Psoas muscle (tissue), 7 donors: ENCODE measurements at regions not wholly inside any gene's neighbourhood (a gene's known extent, or its start where the extent isn't known, plus 50 kb on each side); places are given as distances from the start of the nearest gene placed in this dataset.

Experiments
- ATAC-seq, 4 donors: fragments of 200-7000 bp; cut with Tn5 transposase; one replicate each; pipeline ENCODE4 v1.9.1; 2020; ENCODE audit warnings: moderate library complexity in 3 of 4, mild to moderate bottlenecking in 2 of 4
- DNase-seq, 2 donors: peaks; one replicate each; pipeline ENCODE4 v3.0.0-alpha.2; 2020
- H3K27ac ChIP-seq: fragments of 200-600 bp; one replicate; pipeline ENCODE4 v1.8.0; 2022
- H3K27me3 ChIP-seq, 3 donors: fragments of 200-600 bp in 1 of 3; one replicate each; pipeline versions ENCODE4 v1.6.1 to v1.8.0; 2013 to 2022; ENCODE audit warnings: low read length in 2 of 3, mild to moderate bottlenecking in 2 of 3, moderate library complexity in 1 of 3; ENCODE audit not compliant: insufficient read depth in 3 of 3
- H3K36me3 ChIP-seq, 2 donors: fragments of 200-600 bp in 1 of 2; one replicate each; pipeline versions ENCODE4 v1.6.1 to v1.8.0; 2013 to 2022; ENCODE audit warnings: low read depth in 1 of 2, mild to moderate bottlenecking in 1 of 2, moderate library complexity in 1 of 2; ENCODE audit not compliant: insufficient read depth in 1 of 2
- H3K4me1 ChIP-seq: fragments of 200-600 bp; one replicate; pipeline ENCODE4 v1.8.0; 2022
- H3K4me3 ChIP-seq: fragments of 200-600 bp; one replicate; pipeline ENCODE4 v1.8.0; 2022; ENCODE audit warnings: mild to moderate bottlenecking
- H3K9me3 ChIP-seq: fragments of 200-600 bp; one replicate; pipeline ENCODE4 v1.8.0; 2022
- CTCF ChIP-seq: fragments of 200-600 bp; IDR thresholded peaks from one replicate; pipeline ENCODE4 v1.8.0; 2022; ENCODE audit warnings: antibody characterized with exemption
- WGBS, 3 donors: extraction: QIAGEN DNeasy Blood & Tissue Kit; methylation state at CpG; one replicate each; pipeline versions ENCODE4 v1.1.6 to v1.1.7; 2013; 5-methylcytosine and 5-hydroxymethylcytosine counted together
- intact Hi-C, 2 donors: fragments of 100-400 bp; cut with DNase I; formaldehyde crosslinking; loops; one replicate each; pipeline versions ENCODE4 v1.11.0 to v1.14.2; 2022
- donor health status: healthy with polysubstance abuse.
- donor health status: DM: no; HTN: no; CAD: no; lungs with moderate emphysema.
- donor health status: Bipolar disorder and iron deficiency.
- donor health status: healthy.
- donor health status: DM: yes; HTN: yes; CAD: no.
- donor health status: DM: no; HTN: no; CAD: no.
- donor health status: DM: yes; HTN: yes; CAD: no.

- no peaks in the 10 kb centered on the region for H3K27me3 ChIP-seq
- ATAC-seq = no peak
- no peak overlapping the region for H3K4me3 ChIP-seq
- intact Hi-C loops = no loop called here
- H3K36me3 ChIP-seq = no peaks in the 10 kb centered on the region
- no peak for DNase-seq
- no peaks in the 10 kb centered on the region for H3K4me1 ChIP-seq
- 85 to 93% (median 87%) methylated on average over 3 of the region's 3 CpGs for WGBS, 3 donors
- TF ChIP-seq CTCF = no peak
- H3K27ac ChIP-seq = no peak overlapping the region
- no peaks in the 10 kb centered on the region for H3K9me3 ChIP-seq
Observed at GRCh38 chr4:32503241-32503640, 1783.1 kb downstream of the PCDH7 start.

- WGBS, 3 donors = 83 to 92% (median 83%) methylated on average over 2 of the region's 2 CpGs
- Histone ChIP-seq H3K9me3 (no peaks in the 10 kb centered on the region), H3K36me3 (no peaks in the 10 kb centered on the region), H3K4me3 (no peak overlapping the region), H3K27me3 (no peaks in the 10 kb centered on the region), H3K27ac (no peak overlapping the region), H3K4me1 (no peaks in the 10 kb centered on the region)
- DNase-seq (no peak), ATAC-seq (no peak)
- intact Hi-C loops = no loop called here
- TF ChIP-seq CTCF = no peak
Observed at GRCh38 chr4:32506067-32506466, 1785.9 kb downstream of the PCDH7 start.

GRCh38 chr4:32519060-32519459 lies 1798.9 kb downstream of the PCDH7 start:
- H3K9me3 ChIP-seq = no peaks in the 10 kb centered on the region
- no peaks in the 10 kb centered on the region for H3K36me3 ChIP-seq
- 16 to 25% (median 22%) methylated on average over 6 of the region's 6 CpGs for WGBS, 3 donors
- H3K4me1 ChIP-seq = no peaks in the 10 kb centered on the region
- H3K4me3 ChIP-seq = no peak overlapping the region
- ATAC-seq (no peak), DNase-seq (no peak)
- no peak for TF ChIP-seq CTCF
- H3K27me3 ChIP-seq = no peaks in the 10 kb centered on the region
- no peak overlapping the region for H3K27ac ChIP-seq
- intact Hi-C loops = no loop called here

- intact Hi-C loops = no loop called here
- DNase-seq (no peak), ATAC-seq (no peak)
- Histone ChIP-seq H3K27me3 (no peaks in the 10 kb centered on the region), H3K4me1 (no peaks in the 10 kb centered on the region), H3K9me3 (no peaks in the 10 kb centered on the region), H3K36me3 (no peaks in the 10 kb centered on the region), H3K4me3 (no peak overlapping the region), H3K27ac (no peak overlapping the region)
- no peak for TF ChIP-seq CTCF
Observed at GRCh38 chr4:32525420-32525819, 1805.3 kb downstream of the PCDH7 start.

- no peaks in the 10 kb centered on the region for H3K27me3 ChIP-seq
- DNase-seq (no peak), ATAC-seq (no peak)
- H3K9me3 ChIP-seq = no peaks in the 10 kb centered on the region
- intact Hi-C loops = no loop called here
- TF ChIP-seq CTCF = no peak
- 85 to 94% (median 89%) methylated on average over 3 of the region's 3 CpGs for WGBS, 3 donors
- no peak overlapping the region for H3K4me3 ChIP-seq
- no peak overlapping the region for H3K27ac ChIP-seq
- H3K36me3 ChIP-seq = no peaks in the 10 kb centered on the region
- H3K4me1 ChIP-seq = no peaks in the 10 kb centered on the region
Observed at GRCh38 chr4:32544846-32545245, 1824.7 kb downstream of the PCDH7 start.
